COLO829 (cell line): ENCODE measurements at regions not wholly inside any gene's neighbourhood (a gene's known extent, or its start where the extent isn't known, plus 50 kb on each side); places are given as distances from the start of the nearest gene placed in this dataset.
"Not testable (repeated sequence)": the region's sequence is repeated elsewhere in the genome, so short reads cannot be mapped to it uniquely, and the experiment has no call there.

ENCODE experiments used
- DNase-seq: peaks from one replicate; pipeline ENCODE4 v3.0.0; 2012; ENCODE audit warnings: low spot score

GRCh38 chr15:66865622-66866611 lies 163.9 kb downstream of the SMAD6 start:
- no peak for DNase-seq

- no peak for DNase-seq
Measured at GRCh38 chr15:66866656-66867055, 164.6 kb downstream of the SMAD6 start.

- no peak for DNase-seq
Measured at GRCh38 chr15:66868918-66869317, 166.9 kb downstream of the SMAD6 start.

GRCh38 chr15:66870880-66871388 lies 168.9 kb downstream of the SMAD6 start:
- no peak for DNase-seq

- DNase-seq: no peak
Measured at GRCh38 chr15:66872405-66872804, 170.4 kb downstream of the SMAD6 start.

GRCh38 chr15:66873331-66873730 lies 171.3 kb downstream of the SMAD6 start:
- not testable (repeated sequence) for DNase-seq

GRCh38 chr15:66873856-66874255 lies 171.8 kb downstream of the SMAD6 start:
- no peak for DNase-seq

GRCh38 chr15:66875588-66876420 lies 173.8 kb downstream of the SMAD6 start:
- DNase-seq: no peak

GRCh38 chr15:66876421-66876730 lies 174.3 kb downstream of the SMAD6 start:
- DNase-seq: no peak

GRCh38 chr15:66876731-66877476 lies 174.9 kb downstream of the SMAD6 start:
- DNase-seq: no peak

- no peak for DNase-seq
Measured at GRCh38 chr15:66877477-66878271, 175.6 kb downstream of the SMAD6 start.

- DNase-seq: no peak
Measured at GRCh38 chr15:66878761-66879160, 176.7 kb downstream of the SMAD6 start.

- DNase-seq: no peak
Measured at GRCh38 chr15:66879531-66880368, 177.7 kb downstream of the SMAD6 start.

- no peak for DNase-seq
Measured at GRCh38 chr15:66880380-66881155, 178.5 kb downstream of the SMAD6 start.

GRCh38 chr15:66881173-66881905 lies 179.3 kb downstream of the SMAD6 start:
- DNase-seq: no peak

- no peak for DNase-seq
Measured at GRCh38 chr15:66882251-66883020, 180.4 kb downstream of the SMAD6 start.

GRCh38 chr15:66883284-66883911 lies 181.4 kb downstream of the SMAD6 start:
- peak; percentile 70 for DNase-seq
